Activated CD8-positive, alpha-beta T cell treated with anti-CD3 and anti-CD28 coated beads for 36 hours (primary cell): ENCODE measurements at regions not wholly inside any gene's neighbourhood (a gene's known extent, or its start where the extent isn't known, plus 50 kb on each side); places are given as distances from the start of the nearest gene placed in this dataset.

Experiments used
- ATAC-seq: fragments of 200-7000 bp; cut with Tn5 transposase; one replicate; pipeline ENCODE4 v1.10.0; 2021; ENCODE audit warnings: mild to moderate bottlenecking, moderate library complexity
- CTCF ChIA-PET: fragments of 350-600 bp; sonication (Branson Sonifier 250); formaldehyde crosslinking; loops from one replicate; lab custom pipeline; 2021; ENCODE audit warnings: antibody characterized with exemption; lab: Charles Lee
- POLR2A ChIA-PET: fragments of 350-600 bp; sonication (Branson Sonifier 250); formaldehyde crosslinking; loops from one replicate; lab custom pipeline; 2021; ENCODE audit warnings: antibody characterized with exemption; lab: Charles Lee
- DNase-seq: peaks from one replicate; pipeline ENCODE4 v3.0.0-alpha.2; 2020
- H3K27ac Mint-ChIP-seq: one replicate; pipeline ENCODE4 v1.8.0; 2021; ENCODE audit warnings: mild to moderate bottlenecking, mixed read lengths
- H3K27me3 Mint-ChIP-seq: one replicate; pipeline ENCODE4 v1.8.0; 2021; ENCODE audit warnings: mixed read lengths
- H3K36me3 Mint-ChIP-seq: one replicate; pipeline ENCODE4 v1.8.0; 2021; ENCODE audit warnings: low read depth, mixed read lengths
- H3K4me1 Mint-ChIP-seq: one replicate; pipeline ENCODE4 v1.8.0; 2021; ENCODE audit warnings: low read depth, mixed read lengths
- H3K4me3 Mint-ChIP-seq: one replicate; pipeline ENCODE4 v1.8.0; 2021; ENCODE audit warnings: mild to moderate bottlenecking, moderate library complexity, mixed read lengths
- H3K9me3 Mint-ChIP-seq: one replicate; pipeline ENCODE4 v1.8.0; 2021; ENCODE audit warnings: mixed read lengths
- CTCF ChIP-seq: fragments of 200-600 bp; IDR thresholded peaks from one replicate; pipeline ENCODE4 v1.8.0; 2022; ENCODE audit warnings: antibody characterized with exemption, mild to moderate bottlenecking
- intact Hi-C: fragments of 100-400 bp; cut with micrococcal nuclease; formaldehyde crosslinking; loops from one replicate; pipeline ENCODE4 v1.10.0; 2022

GRCh38 chr22:47423861-47424820 lies 661.7 kb downstream of the TBC1D22A start:
- ATAC-seq (no peak), DNase-seq (no peak)
- Mint-ChIP-seq H3K4me3 (no peak overlapping the region), H3K27ac (no peak overlapping the region), H3K9me3 (peaks cover 2% of the 10 kb centered on the region), H3K4me1 (no peaks in the 10 kb centered on the region), H3K27me3 (peaks cover 12% of the 10 kb centered on the region), H3K36me3 (no peaks in the 10 kb centered on the region)
- intact Hi-C loops = no loop called here
- POLR2A ChIA-PET = no interaction called here
- CTCF ChIA-PET = no interaction called here
- no peak for TF ChIP-seq CTCF

- H3K27ac Mint-ChIP-seq = no peak overlapping the region
- CTCF ChIA-PET = no interaction called here
- POLR2A ChIA-PET = no interaction called here
Observed at GRCh38 chr22:47423266-47423665, 660.8 kb downstream of the TBC1D22A start.

GRCh38 chr22:47422736-47423135 lies 660.3 kb downstream of the TBC1D22A start:
- no peak for DNase-seq
- H3K9me3 Mint-ChIP-seq = no peaks in the 10 kb centered on the region
- ChIA-PET CTCF (no interaction called here), POLR2A (no interaction called here)
- intact Hi-C loops = no loop called here
- H3K27ac Mint-ChIP-seq = no peak overlapping the region
- no peak overlapping the region for H3K4me3 Mint-ChIP-seq
- H3K27me3 Mint-ChIP-seq = peaks cover 12% of the 10 kb centered on the region
- no peak for ATAC-seq
- H3K4me1 Mint-ChIP-seq = no peaks in the 10 kb centered on the region
- no peak for TF ChIP-seq CTCF
- no peaks in the 10 kb centered on the region for H3K36me3 Mint-ChIP-seq

More at GRCh38 chr22:47423266-47423665, 660.8 kb downstream of the TBC1D22A start:
- H3K4me1 Mint-ChIP-seq = no peaks in the 10 kb centered on the region
- intact Hi-C loops = no loop called here
- no peak overlapping the region for H3K4me3 Mint-ChIP-seq
- H3K27me3 Mint-ChIP-seq = peaks cover 12% of the 10 kb centered on the region
- no peak for TF ChIP-seq CTCF
- H3K9me3 Mint-ChIP-seq = peaks cover 2% of the 10 kb centered on the region
- no peaks in the 10 kb centered on the region for H3K36me3 Mint-ChIP-seq
- ATAC-seq (no peak), DNase-seq (no peak)

- Mint-ChIP-seq H3K27ac (no peak overlapping the region), H3K9me3 (no peaks in the 10 kb centered on the region), H3K27me3 (peaks cover 12% of the 10 kb centered on the region), H3K36me3 (no peaks in the 10 kb centered on the region), H3K4me1 (no peaks in the 10 kb centered on the region), H3K4me3 (no peak overlapping the region)
- no peak for TF ChIP-seq CTCF
- DNase-seq (no peak), ATAC-seq (no peak)
- intact Hi-C loops = no loop called here
- ChIA-PET CTCF (no interaction called here), POLR2A (no interaction called here)
Observed at GRCh38 chr22:47421846-47422245, 659.4 kb downstream of the TBC1D22A start.

- no peak overlapping the region for H3K27ac Mint-ChIP-seq
- ChIA-PET CTCF (no interaction called here), POLR2A (no interaction called here)
- TF ChIP-seq CTCF = no peak
- DNase-seq = no peak
- intact Hi-C loops = no loop called here
- H3K9me3 Mint-ChIP-seq = no peaks in the 10 kb centered on the region
- no peak for ATAC-seq
- peaks cover 12% of the 10 kb centered on the region for H3K27me3 Mint-ChIP-seq
- no peaks in the 10 kb centered on the region for H3K4me1 Mint-ChIP-seq
- H3K4me3 Mint-ChIP-seq = no peak overlapping the region
- H3K36me3 Mint-ChIP-seq = no peaks in the 10 kb centered on the region
Observed at GRCh38 chr22:47420211-47420610, 657.8 kb downstream of the TBC1D22A start.
